ENCODE measurements at regions not wholly inside any gene's neighbourhood (a gene's known extent, or its start where the extent isn't known, plus 50 kb on each side); places are given as distances from the start of the nearest gene placed in this dataset.

DNA sequence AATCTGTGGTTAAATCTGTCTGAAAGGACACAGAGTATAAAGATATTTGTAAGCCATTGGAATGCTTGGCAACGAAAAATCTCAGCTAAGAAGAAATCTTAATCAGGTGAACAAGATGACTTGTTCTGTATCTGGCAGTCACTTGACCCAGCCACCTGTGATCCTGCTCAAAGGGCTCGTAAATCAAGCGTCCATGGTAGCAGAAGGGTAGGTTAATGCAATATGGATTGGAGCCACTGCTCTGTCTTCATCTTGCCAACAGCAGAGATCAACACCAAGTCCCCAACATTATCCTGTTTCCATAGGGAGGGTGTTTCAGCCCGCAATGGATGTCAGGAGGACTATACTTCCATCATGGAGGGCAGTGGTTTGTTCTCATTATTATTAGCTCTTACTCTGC, 378.4 kb downstream of the CDH7 start:
- Mint-ChIP-seq H3K9me3 (no peaks in the 10 kb centered on the region), H3K4me3 (no peak overlapping the region), H3K4me1 (no peaks in the 10 kb centered on the region), H3K27me3 (no peaks in the 10 kb centered on the region), H3K36me3 (no peaks in the 10 kb centered on the region), H3K27ac (no peak overlapping the region)
- no peak for ATAC-seq

DNA sequence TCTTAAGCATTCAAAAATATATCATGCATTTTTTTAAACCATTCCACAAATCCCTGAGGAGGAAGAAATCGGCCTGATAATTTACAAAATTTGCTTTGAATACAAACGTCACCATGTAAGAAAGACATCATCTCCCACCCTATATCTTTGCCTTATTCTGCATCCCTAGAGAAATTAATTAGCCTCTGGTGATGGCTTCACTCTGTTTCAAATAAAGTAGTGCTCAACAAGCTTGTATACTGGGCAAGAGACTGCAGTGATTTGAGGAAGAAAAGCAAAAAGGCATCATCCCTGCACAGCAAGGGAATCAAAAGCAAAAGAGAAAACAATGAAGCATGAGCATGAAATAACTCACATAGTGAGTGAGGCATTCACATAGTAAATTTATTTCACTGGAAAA, 375.5 kb downstream of the CDH7 start:
- Mint-ChIP-seq H3K27ac (no peak overlapping the region), H3K4me3 (no peak overlapping the region), H3K4me1 (no peaks in the 10 kb centered on the region), H3K36me3 (no peaks in the 10 kb centered on the region), H3K27me3 (no peaks in the 10 kb centered on the region), H3K9me3 (no peaks in the 10 kb centered on the region)
- ATAC-seq, result no peak

DNA sequence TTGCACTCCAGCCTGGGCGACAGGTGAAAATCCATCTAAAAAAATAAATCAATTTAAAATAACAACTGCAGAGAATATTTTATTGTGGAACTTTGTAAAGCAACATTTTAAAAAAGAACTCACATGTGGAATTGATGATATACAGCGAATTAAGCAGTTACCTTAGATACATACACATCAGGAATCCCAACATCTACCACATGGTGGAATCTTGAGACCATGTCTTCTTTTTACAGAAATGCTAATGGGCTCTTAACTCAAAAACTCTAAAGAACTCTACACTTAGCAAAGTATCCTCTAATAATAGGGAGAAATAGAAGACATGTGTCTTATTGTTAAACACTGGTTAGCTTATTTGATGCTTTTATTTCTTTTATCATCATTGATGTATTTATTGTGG, 373.6 kb downstream of the CDH7 start:
- H3K36me3 Mint-ChIP-seq, result no peaks in the 10 kb centered on the region
- no peak overlapping the region for H3K27ac Mint-ChIP-seq
- no peak overlapping the region for H3K4me3 Mint-ChIP-seq
- H3K9me3 Mint-ChIP-seq, result no peaks in the 10 kb centered on the region
- no peaks in the 10 kb centered on the region for H3K27me3 Mint-ChIP-seq
- no peak for ATAC-seq
- no peaks in the 10 kb centered on the region for H3K4me1 Mint-ChIP-seq

DNA sequence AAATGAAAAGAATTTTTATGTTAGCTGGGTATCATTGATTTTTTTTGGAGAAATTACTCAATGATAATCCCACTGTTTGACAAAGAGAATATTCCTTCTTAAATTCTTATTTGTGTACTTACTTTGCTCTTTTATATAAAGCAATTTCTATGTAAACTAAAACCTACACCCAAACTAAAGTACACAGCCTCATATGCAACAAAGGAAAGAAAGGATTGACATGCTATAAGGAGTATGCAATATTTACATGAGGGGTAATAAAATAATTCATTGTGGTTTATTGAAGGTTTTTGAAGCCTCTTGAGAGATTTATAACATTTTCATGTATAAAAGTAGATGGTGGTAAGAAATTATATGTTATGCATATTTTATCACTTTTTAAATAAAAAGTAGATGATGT, 368.5 kb downstream of the CDH7 start:
- Mint-ChIP-seq H3K4me3 (no peak overlapping the region), H3K27me3 (no peaks in the 10 kb centered on the region), H3K9me3 (no peaks in the 10 kb centered on the region), H3K36me3 (no peaks in the 10 kb centered on the region), H3K4me1 (no peaks in the 10 kb centered on the region), H3K27ac (no peak overlapping the region)
- ATAC-seq, result no peak

DNA sequence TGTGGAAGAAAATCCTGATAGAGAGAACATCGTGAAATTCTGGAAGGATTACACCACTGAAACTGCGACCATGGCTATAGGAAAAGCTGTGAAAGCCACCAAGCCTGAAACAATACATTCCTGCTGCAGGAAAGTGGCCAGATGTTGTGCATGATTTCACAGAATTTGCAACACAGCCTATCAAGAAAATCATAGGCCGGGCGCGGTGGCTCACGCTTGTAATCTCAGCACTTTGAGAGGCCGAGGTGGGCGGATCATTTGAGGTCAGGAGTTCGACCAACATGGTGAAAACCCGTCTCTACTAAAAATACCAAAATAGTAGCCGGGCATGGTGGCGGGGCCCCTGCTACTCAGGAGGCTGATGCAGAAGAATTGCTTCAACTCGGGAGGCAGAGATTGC, 360.2 kb downstream of the CDH7 start:
- H3K4me1 Mint-ChIP-seq, result no peaks in the 10 kb centered on the region
- no peaks in the 10 kb centered on the region for H3K36me3 Mint-ChIP-seq
- peaks cover 6% of the 10 kb centered on the region for H3K9me3 Mint-ChIP-seq
- ATAC-seq, result no peak
- H3K27ac Mint-ChIP-seq, result no peak overlapping the region
- no peak overlapping the region for H3K4me3 Mint-ChIP-seq
- no peaks in the 10 kb centered on the region for H3K27me3 Mint-ChIP-seq

DNA sequence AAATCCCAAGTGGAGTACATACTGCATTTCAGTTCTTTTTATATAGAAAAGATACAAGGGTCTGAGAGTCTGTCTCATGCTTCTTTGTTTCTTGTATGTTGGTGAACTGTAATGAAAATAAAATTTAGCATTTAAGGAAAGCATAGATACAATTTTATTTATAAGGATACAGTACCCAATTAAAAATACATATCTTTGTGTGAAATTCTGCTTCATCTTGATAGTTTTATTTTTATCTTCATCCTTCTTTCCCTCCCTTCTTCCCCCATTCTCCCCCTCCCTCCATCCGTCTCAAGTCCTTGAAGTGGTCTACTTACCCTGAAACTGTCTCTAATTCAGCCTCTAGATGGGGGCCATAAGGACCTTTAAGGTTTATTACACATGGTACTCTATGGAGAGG, 359.8 kb downstream of the CDH7 start:
- Mint-ChIP-seq H3K9me3 (peaks cover 6% of the 10 kb centered on the region), H3K27me3 (no peaks in the 10 kb centered on the region), H3K27ac (no peak overlapping the region)

DNA sequence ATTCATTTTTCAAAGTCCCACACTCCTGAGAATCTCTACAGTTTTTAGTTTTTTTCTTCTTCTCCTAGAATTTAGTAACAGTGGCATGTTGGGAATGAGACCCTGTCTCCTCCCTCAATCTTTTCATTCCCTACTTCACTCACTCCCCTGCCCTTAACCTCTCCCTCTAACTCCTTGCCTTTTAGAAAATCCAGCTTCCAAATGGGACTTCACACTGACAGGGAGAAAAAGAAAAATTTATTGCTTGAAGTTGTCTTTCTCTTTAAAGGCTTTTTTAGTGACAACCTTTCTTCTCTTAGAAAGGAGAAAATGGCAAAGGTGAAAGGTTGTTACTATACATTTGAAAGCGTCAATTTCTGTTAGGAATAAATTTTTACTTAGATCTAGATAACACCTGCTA, 359.2 kb downstream of the CDH7 start:
- no peaks in the 10 kb centered on the region for H3K27me3 Mint-ChIP-seq
- no peak overlapping the region for H3K27ac Mint-ChIP-seq
- ATAC-seq, result no peak
- no peaks in the 10 kb centered on the region for H3K4me1 Mint-ChIP-seq
- H3K36me3 Mint-ChIP-seq, result no peaks in the 10 kb centered on the region
- no peak overlapping the region for H3K4me3 Mint-ChIP-seq
- peaks cover 6% of the 10 kb centered on the region for H3K9me3 Mint-ChIP-seq

More for the DNA sequence above, 359.8 kb downstream of the CDH7 start:
- no peaks in the 10 kb centered on the region for H3K4me1 Mint-ChIP-seq
- no peaks in the 10 kb centered on the region for H3K36me3 Mint-ChIP-seq
- ATAC-seq, result no peak
- H3K4me3 Mint-ChIP-seq, result no peak overlapping the region

DNA sequence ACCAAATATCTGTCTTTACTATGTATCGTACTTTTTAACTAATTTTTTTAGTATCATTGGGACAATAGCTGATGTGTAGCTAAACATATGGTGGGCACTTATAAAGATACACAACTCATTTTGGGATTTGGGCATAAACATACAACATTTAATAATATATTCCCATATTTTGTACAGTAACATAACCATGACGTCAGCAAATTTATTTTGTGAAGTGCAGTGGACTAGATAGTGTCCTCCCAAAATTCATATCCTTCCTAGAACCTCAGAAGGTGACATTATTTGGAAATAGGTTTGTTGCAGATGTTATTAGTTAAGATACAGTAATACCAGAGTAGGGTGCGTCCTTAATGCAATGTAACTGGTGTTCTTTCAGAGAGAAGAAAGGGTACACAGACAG, 356.7 kb downstream of the CDH7 start:
- Mint-ChIP-seq H3K4me1 (no peaks in the 10 kb centered on the region), H3K9me3 (peaks cover 6% of the 10 kb centered on the region), H3K27ac (no peak overlapping the region), H3K4me3 (no peak overlapping the region), H3K27me3 (no peaks in the 10 kb centered on the region), H3K36me3 (no peaks in the 10 kb centered on the region)
- no peak for ATAC-seq

DNA sequence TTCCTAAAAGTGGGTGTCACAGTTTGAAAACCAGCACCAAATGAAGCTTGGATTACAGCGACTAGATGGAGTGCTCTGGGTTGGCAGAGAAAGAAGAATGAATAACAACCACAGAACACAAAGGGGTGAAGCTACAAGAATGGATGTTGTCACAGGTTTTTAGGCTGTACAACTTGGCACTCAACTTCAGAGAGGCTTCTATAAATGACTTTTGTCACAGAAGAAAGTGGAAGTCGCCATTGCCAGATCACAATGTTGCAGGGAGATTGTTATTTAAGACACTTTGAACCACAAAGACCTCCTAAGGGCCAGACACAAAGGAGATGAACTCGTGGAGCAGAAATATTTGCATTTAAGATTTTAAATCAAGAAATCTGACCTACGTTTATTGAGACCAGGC, 354.2 kb downstream of the CDH7 start:
- no peak overlapping the region for H3K27ac Mint-ChIP-seq
- H3K4me3 Mint-ChIP-seq, result no peak overlapping the region
- H3K27me3 Mint-ChIP-seq, result no peaks in the 10 kb centered on the region
- H3K36me3 Mint-ChIP-seq, result no peaks in the 10 kb centered on the region
- ATAC-seq, result no peak
- no peaks in the 10 kb centered on the region for H3K4me1 Mint-ChIP-seq
- H3K9me3 Mint-ChIP-seq, result no peaks in the 10 kb centered on the region

DNA sequence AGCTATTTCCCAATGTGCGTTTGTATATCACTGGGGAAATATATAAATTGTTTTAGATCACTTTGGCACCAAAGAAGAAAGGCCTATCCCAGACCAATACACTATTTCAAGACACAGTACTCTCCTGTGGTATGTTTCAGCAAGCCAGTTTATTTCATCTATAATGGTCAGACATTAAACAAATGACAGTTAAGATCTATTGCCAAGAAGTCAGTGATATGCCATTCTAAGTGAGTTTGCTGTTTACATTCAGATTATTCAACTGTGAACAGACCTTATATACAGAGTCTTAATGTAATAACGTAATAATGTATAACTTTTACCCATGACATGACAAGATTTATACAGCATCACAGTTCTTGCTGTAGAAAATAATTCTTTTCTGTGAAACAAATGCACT, 352.7 kb downstream of the CDH7 start:
- H3K9me3 Mint-ChIP-seq, result no peaks in the 10 kb centered on the region

DNA sequence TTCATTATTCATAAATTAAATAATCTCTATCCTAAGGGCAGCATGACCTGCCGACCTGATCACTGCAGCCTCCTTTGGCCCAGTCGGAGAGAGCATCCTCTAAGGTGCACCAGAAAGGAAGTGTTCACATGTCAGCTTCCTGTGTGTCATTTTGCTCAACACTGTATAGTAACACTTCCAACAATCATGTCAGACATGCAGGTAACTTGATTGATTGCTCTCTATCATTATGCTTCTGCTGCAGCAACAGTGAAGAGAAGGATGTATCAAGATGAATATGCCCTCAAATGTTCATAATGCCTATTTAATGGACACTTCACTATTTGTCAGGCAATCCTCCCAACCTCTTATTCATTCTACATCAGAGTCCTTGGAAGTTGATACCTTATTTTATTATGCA, 332.3 kb downstream of the CDH7 start:
- H3K4me3 Mint-ChIP-seq, result no peak overlapping the region
- no peak overlapping the region for H3K27ac Mint-ChIP-seq
- H3K27me3 Mint-ChIP-seq, result no peaks in the 10 kb centered on the region
- no peaks in the 10 kb centered on the region for H3K9me3 Mint-ChIP-seq
- no peak for ATAC-seq
- H3K4me1 Mint-ChIP-seq, result no peaks in the 10 kb centered on the region
- H3K36me3 Mint-ChIP-seq, result no peaks in the 10 kb centered on the region

More for the DNA sequence above, 352.7 kb downstream of the CDH7 start:
- no peaks in the 10 kb centered on the region for H3K4me1 Mint-ChIP-seq
- H3K36me3 Mint-ChIP-seq, result no peaks in the 10 kb centered on the region
- H3K27ac Mint-ChIP-seq, result no peak overlapping the region
- H3K4me3 Mint-ChIP-seq, result no peak overlapping the region
- ATAC-seq, result no peak
- no peaks in the 10 kb centered on the region for H3K27me3 Mint-ChIP-seq

DNA sequence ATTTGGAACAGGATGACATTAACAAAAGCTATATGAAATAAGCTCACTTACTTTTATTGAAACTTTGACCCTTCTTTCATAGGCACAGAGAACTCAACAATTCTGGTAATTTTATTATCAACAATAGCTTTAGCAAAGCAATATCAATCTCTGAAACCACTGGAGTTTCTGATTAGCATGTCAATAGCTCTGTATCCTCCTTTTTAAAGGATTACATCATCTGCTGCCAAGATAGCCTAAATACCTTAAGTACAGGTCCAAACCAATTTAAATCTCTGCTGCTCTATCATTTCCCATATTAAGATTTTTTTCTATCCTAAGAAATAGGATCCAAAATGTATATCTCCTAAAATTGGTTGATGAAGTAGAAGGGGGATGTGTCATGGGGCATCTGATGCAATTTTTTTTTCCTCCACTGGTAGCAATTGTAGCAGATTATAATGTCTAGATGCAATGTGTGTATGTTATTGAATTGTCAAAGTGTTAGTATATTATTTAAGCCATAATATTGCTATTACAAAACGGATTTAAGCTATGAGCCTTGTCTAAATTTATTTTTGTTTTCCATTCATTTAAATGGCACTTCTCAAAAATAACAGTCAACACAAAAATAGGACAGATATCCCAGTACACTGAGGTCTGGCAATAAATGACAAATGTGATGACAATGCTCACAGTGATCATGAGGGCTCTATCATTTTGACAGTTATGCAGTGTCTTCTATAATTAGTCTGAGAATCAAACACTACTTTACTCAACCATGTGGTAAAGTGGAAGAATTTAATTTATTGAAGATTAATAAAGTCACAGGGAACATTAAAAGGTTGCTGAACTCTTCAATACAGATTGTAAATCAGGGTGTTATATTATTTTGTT, 328.4 kb downstream of the CDH7 start:
- Mint-ChIP-seq H3K27me3 (no peaks in the 10 kb centered on the region), H3K4me3 (no peak overlapping the region), H3K4me1 (no peaks in the 10 kb centered on the region), H3K9me3 (peaks cover 4% of the 10 kb centered on the region), H3K27ac (no peak overlapping the region), H3K36me3 (no peaks in the 10 kb centered on the region)
- ATAC-seq, result no peak

DNA sequence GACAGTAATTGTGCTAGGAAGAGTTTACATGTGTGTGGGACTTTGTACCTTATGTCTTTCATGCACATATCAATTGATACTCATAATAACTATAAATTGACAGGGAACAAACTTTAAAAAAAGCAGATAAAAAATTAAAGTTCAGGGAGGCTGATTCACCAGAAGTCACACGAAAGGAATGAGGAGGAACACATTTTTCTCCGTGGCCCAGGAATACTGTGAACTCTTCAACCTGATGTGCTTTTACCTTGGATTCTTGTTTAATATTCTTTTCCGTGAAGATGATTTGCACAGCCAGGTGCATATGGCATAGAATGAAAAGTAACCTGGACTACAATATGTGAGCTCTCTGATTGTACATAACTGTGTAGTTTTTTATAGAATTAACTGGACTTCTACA, 326.3 kb downstream of the CDH7 start:
- no peak overlapping the region for H3K27ac Mint-ChIP-seq
- H3K4me1 Mint-ChIP-seq, result no peaks in the 10 kb centered on the region
- H3K4me3 Mint-ChIP-seq, result no peak overlapping the region
- no peak for ATAC-seq
- H3K27me3 Mint-ChIP-seq, result no peaks in the 10 kb centered on the region
- peaks cover 6% of the 10 kb centered on the region for H3K9me3 Mint-ChIP-seq
- no peaks in the 10 kb centered on the region for H3K36me3 Mint-ChIP-seq

DNA sequence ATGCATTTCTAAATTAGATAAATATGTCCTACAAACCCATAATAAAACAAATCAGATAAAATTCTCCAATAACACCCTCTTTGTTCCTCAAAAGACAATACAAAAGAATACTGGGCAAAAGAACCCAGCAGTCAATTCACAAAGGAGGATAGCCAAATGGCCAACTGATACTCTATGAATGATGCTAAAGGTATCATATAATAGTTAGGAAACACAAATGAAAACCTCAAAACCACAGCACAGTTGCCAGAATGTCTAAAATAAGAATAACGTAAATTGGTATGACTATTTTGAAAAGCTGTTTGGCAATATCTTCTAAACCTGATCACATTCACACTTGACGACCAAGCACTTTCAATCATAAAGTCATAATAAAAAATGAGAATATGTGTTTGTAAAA, 315.4 kb downstream of the CDH7 start:
- Mint-ChIP-seq H3K27me3 (no peaks in the 10 kb centered on the region), H3K27ac (no peak overlapping the region), H3K4me3 (no peak overlapping the region), H3K36me3 (no peaks in the 10 kb centered on the region), H3K9me3 (peaks cover 4% of the 10 kb centered on the region), H3K4me1 (no peaks in the 10 kb centered on the region)
- no peak for ATAC-seq

DNA sequence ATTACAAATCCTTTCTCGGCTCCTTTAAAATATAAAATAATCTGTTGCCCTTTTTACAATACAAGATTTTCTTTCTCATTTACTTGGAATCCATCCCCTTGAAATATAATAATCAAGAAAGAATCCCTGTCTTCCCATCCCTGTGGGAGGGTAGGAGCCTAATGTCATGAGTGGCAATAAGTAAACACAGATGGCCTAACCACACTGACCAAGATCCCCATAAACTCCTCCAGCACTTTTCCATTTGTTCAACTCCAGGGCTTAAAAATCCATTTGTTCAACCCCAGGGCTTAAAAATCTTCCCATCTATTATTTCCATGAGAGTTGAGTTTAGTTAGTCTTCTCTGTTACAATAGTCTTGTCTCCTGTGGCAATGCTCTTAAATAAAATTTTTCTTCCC, 297.6 kb downstream of the CDH7 start:
- Mint-ChIP-seq H3K4me3 (no peak overlapping the region), H3K4me1 (no peaks in the 10 kb centered on the region), H3K27me3 (no peaks in the 10 kb centered on the region), H3K36me3 (no peaks in the 10 kb centered on the region), H3K27ac (no peak overlapping the region), H3K9me3 (peaks cover 3% of the 10 kb centered on the region)
- ATAC-seq, result no peak

DNA sequence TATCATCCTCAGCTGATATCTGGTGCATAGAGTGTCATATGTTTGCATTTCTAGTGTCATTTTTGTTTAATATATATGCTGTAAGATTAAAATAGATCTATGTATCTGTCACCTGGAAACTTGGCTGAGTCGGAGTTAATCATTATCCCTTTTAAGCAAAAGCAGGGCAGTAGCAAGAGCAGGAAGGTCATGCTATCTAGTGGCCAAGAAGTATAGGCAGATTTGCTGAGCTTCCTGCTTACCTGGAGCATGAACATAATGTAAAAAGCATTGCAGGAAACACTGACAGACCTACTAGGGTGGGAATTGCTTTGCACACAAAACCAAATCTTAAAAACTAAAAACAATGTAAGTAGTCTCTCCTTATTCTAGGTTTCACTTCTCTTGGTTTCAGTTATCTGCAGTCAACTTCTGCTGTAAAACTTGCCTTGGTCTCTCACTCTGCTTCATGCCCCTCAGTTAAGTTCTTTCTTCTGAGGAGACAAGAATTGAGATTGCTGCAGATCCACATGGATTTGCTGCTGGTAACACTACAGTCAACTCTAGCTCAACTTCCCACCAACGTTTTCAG, 295.3 kb downstream of the CDH7 start:
- Mint-ChIP-seq H3K9me3 (peaks cover 7% of the 10 kb centered on the region), H3K4me1 (no peaks in the 10 kb centered on the region), H3K27me3 (no peaks in the 10 kb centered on the region), H3K27ac (no peak overlapping the region), H3K4me3 (no peak overlapping the region), H3K36me3 (no peaks in the 10 kb centered on the region)
- ATAC-seq, result no peak

Measured in stimulated activated memory B cell treated with anti-CD40 and anti-IgM and Interleukin-4, amounts not matched to agents 10 μg/mL and 1 μg/mL and 100 μg/mL, for 72 hours (primary cell).